ENCODE measurements at regions not wholly inside any gene's neighbourhood (a gene's known extent, or its start where the extent isn't known, plus 50 kb on each side); places are given as distances from the start of the nearest gene placed in this dataset.

GRCh38 chr1:209015092-209015491, 568.4 kb upstream of the CAMK1G start:
- no peak for DNase-seq

- DNase-seq = no peak
Measured at GRCh38 chr1:209021622-209022021, 561.9 kb upstream of the CAMK1G start.

GRCh38 chr1:209023790-209024189, 559.7 kb upstream of the CAMK1G start:
- DNase-seq = no peak

- no peak for DNase-seq
Measured at GRCh38 chr1:209029737-209030136, 553.8 kb upstream of the CAMK1G start.

GRCh38 chr1:209030454-209031167, 552.9 kb upstream of the CAMK1G start:
- DNase-seq = no peak

- DNase-seq = no peak
Measured at GRCh38 chr1:209037064-209037463, 546.5 kb upstream of the CAMK1G start.

- DNase-seq = no peak
Measured at GRCh38 chr1:209038316-209038715, 545.2 kb upstream of the CAMK1G start.

GRCh38 chr1:209038735-209039134, 544.8 kb upstream of the CAMK1G start:
- no peak for DNase-seq

GRCh38 chr1:209040351-209040750, 543.2 kb upstream of the CAMK1G start:
- DNase-seq = no peak

GRCh38 chr1:209041927-209042326, 541.6 kb upstream of the CAMK1G start:
- no peak for DNase-seq

GRCh38 chr1:209042413-209042812, 541.1 kb upstream of the CAMK1G start:
- no peak for DNase-seq

- DNase-seq = no peak
Measured at GRCh38 chr1:209045331-209046057, 538.0 kb upstream of the CAMK1G start.

- no peak for DNase-seq
Measured at GRCh38 chr1:209046058-209046417, 537.5 kb upstream of the CAMK1G start.

GRCh38 chr1:209046935-209047334, 536.6 kb upstream of the CAMK1G start:
- no peak for DNase-seq

- DNase-seq = no peak
Measured at GRCh38 chr1:209048941-209049669, 534.4 kb upstream of the CAMK1G start.

- no peak for DNase-seq
Measured at GRCh38 chr1:209051570-209051969, 531.9 kb upstream of the CAMK1G start.

- DNase-seq = no peak
Measured at GRCh38 chr1:209053587-209053986, 529.9 kb upstream of the CAMK1G start.

GRCh38 chr1:209057083-209057482, 526.4 kb upstream of the CAMK1G start:
- DNase-seq = no peak

- no peak for DNase-seq
Measured at GRCh38 chr1:209057901-209058300, 525.6 kb upstream of the CAMK1G start.

GRCh38 chr1:209059376-209059775, 524.1 kb upstream of the CAMK1G start:
- DNase-seq = no peak

- DNase-seq = no peak
Measured at GRCh38 chr1:209059981-209060380, 523.5 kb upstream of the CAMK1G start.

- DNase-seq = no peak
Measured at GRCh38 chr1:209062081-209062620, 521.4 kb upstream of the CAMK1G start.

GRCh38 chr1:209062863-209063262, 520.7 kb upstream of the CAMK1G start:
- no peak for DNase-seq
